Spleen (tissue), 7 donors: ENCODE measurements at regions not wholly inside any gene's neighbourhood (a gene's known extent, or its start where the extent isn't known, plus 50 kb on each side); places are given as distances from the start of the nearest gene placed in this dataset.

Experiments used
- POLR2A ChIP-seq, 3 donors: fragments of 450-650 bp; IDR thresholded peaks; one replicate each; pipeline ENCODE4 v1.5.1; 2017; ENCODE audit warnings: antibody characterized with exemption in 3 of 3, mild to moderate bottlenecking in 1 of 3
- TF ChIP-seq, protein P1 (sequence below), 11 experiments: fragments of 200-600 bp in 7 of 11; fragments of 450-650 bp in 4 of 11; sonication (generic) in 4 of 11; IDR thresholded peaks in 8 of 11; conservative IDR thresholded peaks in 3 of 11; 1 replicate in 7 of 11; 2 replicates in 4 of 11; pipeline versions ENCODE4 v1.4.0 to v1.8.0; 2016 to 2021; ENCODE audit warnings: antibody characterized with exemption in 11 of 11, inconsistent platforms in 4 of 11, mild to moderate bottlenecking in 1 of 11
- donor health status: DM: no; HTN: no; CAD: no; lungs with moderate emphysema.
- donor health status: DM: no; HTN: no; CAD: no.
- donor health status: DM: no; HTN: no; CAD: no.

- TF ChIP-seq, protein P1, sequence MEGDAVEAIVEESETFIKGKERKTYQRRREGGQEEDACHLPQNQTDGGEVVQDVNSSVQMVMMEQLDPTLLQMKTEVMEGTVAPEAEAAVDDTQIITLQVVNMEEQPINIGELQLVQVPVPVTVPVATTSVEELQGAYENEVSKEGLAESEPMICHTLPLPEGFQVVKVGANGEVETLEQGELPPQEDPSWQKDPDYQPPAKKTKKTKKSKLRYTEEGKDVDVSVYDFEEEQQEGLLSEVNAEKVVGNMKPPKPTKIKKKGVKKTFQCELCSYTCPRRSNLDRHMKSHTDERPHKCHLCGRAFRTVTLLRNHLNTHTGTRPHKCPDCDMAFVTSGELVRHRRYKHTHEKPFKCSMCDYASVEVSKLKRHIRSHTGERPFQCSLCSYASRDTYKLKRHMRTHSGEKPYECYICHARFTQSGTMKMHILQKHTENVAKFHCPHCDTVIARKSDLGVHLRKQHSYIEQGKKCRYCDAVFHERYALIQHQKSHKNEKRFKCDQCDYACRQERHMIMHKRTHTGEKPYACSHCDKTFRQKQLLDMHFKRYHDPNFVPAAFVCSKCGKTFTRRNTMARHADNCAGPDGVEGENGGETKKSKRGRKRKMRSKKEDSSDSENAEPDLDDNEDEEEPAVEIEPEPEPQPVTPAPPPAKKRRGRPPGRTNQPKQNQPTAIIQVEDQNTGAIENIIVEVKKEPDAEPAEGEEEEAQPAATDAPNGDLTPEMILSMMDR (IDR thresholded peaks at IDR 0.05 in 8 of 11, conservative IDR thresholded peaks at IDR 0.05 in 3 of 11) = no peak
- TF ChIP-seq POLR2A (IDR thresholded peaks at IDR 0.05) = no peak
These were observed 120.3 kb downstream of the FAM161A start for GRCh38 chr2:61733563-61733962.
